Ovary (tissue), 3 donors: ENCODE measurements at regions not wholly inside any gene's neighbourhood (a gene's known extent, or its start where the extent isn't known, plus 50 kb on each side); places are given as distances from the start of the nearest gene placed in this dataset.

Experiments used
- POLR2A ChIP-seq: fragments of 450-650 bp; IDR thresholded peaks from one replicate; pipeline ENCODE4 v1.6.1; 2017; ENCODE audit warnings: antibody characterized with exemption, mild to moderate bottlenecking, moderate library complexity
- TF ChIP-seq, protein P1 (sequence below), 3 donors: fragments of 450-650 bp in 2 of 3; fragments of 200-600 bp in 1 of 3; IDR thresholded peaks; one replicate each; pipeline versions ENCODE4 v1.5.1 to v1.8.0; 2016 to 2022; ENCODE audit warnings: antibody characterized with exemption in 3 of 3, mild to moderate bottlenecking in 1 of 3
- donor health status: DM: no; HTN: no; CAD: no.

- TF ChIP-seq POLR2A: no peak
- TF ChIP-seq, protein P1, sequence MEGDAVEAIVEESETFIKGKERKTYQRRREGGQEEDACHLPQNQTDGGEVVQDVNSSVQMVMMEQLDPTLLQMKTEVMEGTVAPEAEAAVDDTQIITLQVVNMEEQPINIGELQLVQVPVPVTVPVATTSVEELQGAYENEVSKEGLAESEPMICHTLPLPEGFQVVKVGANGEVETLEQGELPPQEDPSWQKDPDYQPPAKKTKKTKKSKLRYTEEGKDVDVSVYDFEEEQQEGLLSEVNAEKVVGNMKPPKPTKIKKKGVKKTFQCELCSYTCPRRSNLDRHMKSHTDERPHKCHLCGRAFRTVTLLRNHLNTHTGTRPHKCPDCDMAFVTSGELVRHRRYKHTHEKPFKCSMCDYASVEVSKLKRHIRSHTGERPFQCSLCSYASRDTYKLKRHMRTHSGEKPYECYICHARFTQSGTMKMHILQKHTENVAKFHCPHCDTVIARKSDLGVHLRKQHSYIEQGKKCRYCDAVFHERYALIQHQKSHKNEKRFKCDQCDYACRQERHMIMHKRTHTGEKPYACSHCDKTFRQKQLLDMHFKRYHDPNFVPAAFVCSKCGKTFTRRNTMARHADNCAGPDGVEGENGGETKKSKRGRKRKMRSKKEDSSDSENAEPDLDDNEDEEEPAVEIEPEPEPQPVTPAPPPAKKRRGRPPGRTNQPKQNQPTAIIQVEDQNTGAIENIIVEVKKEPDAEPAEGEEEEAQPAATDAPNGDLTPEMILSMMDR (IDR thresholded peaks at IDR 0.05): no peak
These were observed 130.0 kb upstream of the SGK1 start for GRCh38 chr6:134447883-134448387.
